NCI-H226 (cell line): ENCODE measurements at regions not wholly inside any gene's neighbourhood (a gene's known extent, or its start where the extent isn't known, plus 50 kb on each side); places are given as distances from the start of the nearest gene placed in this dataset.
"Not testable (repeated sequence)": the region's sequence is repeated elsewhere in the genome, so short reads cannot be mapped to it uniquely, and the experiment has no call there.

Experiments
- DNase-seq: peaks from one replicate; pipeline ENCODE4 v3.0.0-alpha.2; 2015

DNA sequence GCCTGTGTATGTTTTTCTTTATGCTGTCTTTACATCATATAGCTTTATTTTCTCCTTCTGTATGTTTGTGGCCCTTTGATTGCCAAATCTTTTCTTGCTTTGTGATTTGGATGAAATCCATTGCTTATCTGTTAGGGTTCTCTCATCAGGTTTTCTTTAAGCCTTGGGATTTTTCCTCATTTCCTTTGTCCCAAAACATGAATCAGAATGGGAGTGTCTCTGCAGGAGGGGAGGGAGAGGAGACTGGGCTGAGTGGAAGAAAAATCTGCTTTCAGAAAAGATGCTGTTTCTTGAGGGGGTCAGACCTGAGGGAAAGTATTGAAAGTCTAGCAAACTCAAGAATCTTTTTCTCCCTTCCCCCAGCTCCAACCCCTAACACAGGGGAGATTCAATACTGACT, 758.0 kb upstream of the MMS22L start:
- DNase-seq: peak; percentile 19

- no peak for DNase-seq
Measured at GRCh38 chr6:98041921-98042320, 758.9 kb upstream of the MMS22L start.

GRCh38 chr6:98044151-98044561, 761.1 kb upstream of the MMS22L start:
- no peak for DNase-seq

GRCh38 chr6:98044791-98045470, 761.9 kb upstream of the MMS22L start:
- DNase-seq: no peak

- no peak for DNase-seq
Measured at GRCh38 chr6:98047164-98047563, 764.1 kb upstream of the MMS22L start.

- DNase-seq: no peak
Measured at GRCh38 chr6:98047871-98048270, 764.9 kb upstream of the MMS22L start.

GRCh38 chr6:98054453-98054852, 771.4 kb upstream of the MMS22L start:
- no peak for DNase-seq

GRCh38 chr6:98056955-98057354, 773.9 kb upstream of the MMS22L start:
- no peak for DNase-seq

DNA sequence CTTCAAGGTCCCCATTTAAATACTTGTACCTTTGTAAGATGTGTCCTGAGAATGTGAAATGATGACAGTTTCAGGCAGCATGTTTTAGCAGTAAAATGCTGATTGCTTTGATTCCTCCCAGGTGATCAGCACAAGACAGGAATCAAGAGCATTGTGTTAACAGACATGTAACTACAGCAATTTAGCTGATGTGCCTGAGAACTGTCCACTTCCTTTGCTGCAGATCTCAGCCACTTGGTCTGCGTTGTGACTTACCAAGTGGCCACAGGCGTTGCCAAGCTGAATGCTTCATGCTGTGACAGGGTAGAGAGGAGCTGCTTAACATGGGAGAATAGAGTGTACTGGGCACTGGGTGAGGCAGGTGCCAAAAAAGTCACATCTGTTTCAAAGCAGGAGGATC, 767.0 kb upstream of the POU3F2 start:
- no peak for DNase-seq

DNA sequence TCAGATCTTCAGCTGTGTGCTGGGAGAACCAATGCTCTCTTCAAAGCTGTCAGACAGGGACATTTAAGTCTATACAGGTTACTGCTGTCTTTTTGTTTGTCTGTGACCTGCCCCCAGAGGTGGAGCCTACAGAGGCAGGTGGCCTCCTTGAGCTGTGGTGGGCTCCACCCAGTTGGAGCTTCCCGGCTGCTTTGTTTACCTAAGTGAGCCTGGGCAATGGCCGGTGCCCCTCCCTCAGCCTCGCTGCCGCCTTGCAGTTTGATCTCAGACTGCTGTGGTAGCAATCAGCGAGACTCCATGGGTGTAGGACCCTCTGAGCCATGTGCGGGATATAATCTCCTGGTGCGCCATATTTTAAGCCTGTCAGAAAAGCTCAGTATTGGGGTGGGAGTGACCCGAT, 745.8 kb upstream of the POU3F2 start:
- not testable (repeated sequence) for DNase-seq

DNA sequence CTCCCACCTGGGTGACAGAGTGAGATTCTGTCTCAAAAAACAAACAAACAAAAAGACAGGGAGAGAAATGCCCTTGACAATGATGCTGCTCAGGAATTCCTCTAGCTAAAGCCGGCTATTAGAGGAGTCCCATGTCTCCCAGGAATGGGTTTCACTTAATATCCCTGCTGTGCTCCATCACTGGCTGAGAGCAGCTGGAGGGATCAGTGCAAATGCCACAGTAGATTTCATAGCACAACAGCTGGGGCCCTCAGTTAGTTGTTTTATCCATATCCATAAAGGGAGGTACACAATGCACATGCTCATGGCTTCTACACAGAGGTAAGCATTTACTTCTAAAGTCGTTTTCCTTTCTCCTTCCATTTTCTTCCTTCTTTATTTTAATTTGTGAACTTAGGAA, 742.0 kb upstream of the POU3F2 start:
- DNase-seq: no peak

DNA sequence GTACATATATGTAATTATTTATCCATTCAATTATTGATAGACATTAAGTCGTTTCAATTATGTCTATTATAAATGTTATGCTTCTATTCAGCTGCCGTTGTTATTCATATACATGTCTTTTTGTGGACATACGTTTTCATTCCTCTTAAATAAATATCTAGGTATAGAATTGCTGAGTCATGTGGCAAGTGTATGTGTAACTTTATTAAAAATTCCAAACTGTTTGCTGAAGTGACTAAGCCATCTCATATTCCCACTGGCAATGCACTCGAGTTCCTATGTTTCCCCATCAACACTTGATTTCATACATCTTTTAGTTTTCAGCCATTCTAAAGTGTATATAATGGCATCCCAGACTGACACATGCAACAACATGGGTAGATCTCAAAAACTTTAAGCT, 739.7 kb upstream of the POU3F2 start:
- DNase-seq: no peak

DNA sequence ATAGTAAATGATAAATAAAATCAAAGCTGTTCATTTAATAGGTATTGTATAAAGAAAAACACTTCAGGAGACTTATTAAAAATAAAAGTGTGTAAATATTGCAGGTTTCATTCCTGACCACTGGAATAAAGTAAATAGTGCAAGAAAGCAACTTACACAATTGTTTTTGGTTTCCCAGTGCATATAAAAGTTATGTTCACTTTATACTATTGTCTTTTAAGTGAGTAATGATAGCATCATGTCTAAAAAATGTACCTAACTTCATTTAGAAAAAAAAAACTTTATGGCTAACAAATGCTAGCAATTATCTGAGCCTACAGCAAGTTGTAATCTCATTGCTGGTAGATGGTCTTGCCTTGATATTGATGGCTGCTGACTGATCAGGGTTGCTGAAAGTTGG, 726.6 kb upstream of the POU3F2 start:
- DNase-seq: no peak

DNA sequence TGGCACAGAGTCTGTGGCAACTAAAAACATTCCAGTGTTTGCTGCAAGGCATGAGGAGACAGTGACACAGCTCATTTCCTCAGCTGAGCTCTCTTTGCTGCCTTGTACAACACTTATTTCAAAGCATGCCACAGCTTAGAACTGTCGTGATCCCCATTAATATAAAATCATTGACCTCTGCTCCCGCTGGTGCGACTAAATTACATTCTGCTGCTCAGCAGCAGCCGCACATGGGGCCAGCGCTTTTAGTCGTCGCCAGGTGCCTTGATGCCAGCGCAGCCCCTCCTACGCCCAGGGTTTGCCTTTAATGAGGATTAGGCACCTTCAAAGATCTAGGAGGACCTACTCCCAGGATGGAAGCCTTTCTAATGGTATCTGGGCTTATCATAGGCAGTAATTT, 717.9 kb upstream of the POU3F2 start:
- DNase-seq: no peak

DNA sequence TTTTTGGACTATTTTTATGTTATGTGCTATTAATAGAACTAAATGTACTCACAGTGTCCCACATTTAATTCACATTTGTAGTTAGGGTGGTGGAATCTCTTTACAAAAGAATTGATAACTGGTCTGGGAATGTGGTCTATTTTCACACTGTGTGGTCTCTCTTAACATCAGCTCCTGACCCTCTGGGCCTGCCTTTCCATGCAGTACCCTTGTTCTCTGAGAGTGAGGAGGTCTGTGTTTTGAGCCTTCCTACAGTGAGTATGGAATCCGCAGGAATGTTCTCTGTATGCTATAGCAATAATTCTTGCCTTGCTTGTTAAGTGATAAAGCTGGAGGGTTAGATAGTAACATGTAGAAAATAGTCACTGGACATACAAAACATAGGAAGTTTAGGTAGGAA, 717.3 kb upstream of the POU3F2 start:
- no peak for DNase-seq

GRCh38 chr6:98118397-98119045, 715.9 kb upstream of the POU3F2 start:
- DNase-seq: no peak

DNA sequence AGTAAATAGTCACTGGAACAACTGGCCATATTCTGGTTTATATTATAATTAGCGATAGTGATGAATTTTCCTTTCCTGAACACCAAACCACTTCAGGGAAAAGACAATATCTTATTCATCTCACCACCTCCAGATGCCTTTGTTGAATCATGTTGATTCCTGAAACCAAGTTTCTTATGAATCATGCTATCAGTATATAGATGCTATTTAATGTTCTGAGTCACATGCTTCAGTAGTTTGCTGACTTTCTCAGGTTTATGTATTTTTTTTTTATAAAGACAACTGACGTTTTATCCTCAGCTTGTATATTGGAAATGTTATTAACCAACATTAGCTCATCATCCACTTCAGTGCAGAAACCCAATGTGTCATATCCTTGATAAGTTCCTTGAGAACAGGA, 710.2 kb upstream of the POU3F2 start:
- DNase-seq: peak; percentile 22

DNA sequence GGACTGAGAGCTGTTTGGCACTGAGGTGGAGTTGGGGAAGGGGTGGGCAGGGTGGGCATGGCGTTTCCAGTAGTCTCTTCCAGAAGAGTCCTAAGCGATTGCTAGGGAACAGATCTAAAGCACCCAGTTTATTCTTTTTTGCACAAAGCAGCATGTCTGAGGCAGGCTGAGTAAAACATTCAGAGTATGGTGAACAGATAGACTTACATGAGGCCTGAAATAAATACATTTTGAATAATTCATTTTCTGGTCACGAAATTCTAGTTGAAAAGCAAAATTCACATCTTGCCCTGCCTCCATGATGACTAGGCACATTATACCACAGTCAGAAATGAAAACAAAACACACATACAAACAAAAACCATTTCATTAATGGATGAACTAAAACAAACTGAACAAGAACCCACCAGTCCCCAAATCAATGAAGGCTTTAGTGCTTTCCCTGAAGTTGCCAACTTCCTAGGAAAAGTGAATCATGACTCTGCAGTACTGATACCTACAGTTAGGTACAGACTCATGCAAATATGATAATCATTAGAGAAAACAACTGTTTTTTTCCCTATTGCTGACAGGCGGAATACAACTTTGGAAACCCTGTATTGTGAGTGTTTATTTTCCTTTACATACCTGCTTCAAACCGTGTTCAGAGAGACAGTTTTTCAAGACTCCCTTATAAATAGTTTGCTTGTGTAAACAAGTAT, 702.9 kb upstream of the POU3F2 start:
- no peak for DNase-seq

GRCh38 chr6:98136333-98136732, 698.0 kb upstream of the POU3F2 start:
- DNase-seq: no peak

GRCh38 chr6:98137391-98137790, 697.0 kb upstream of the POU3F2 start:
- no peak for DNase-seq

GRCh38 chr6:98142839-98143238, 691.5 kb upstream of the POU3F2 start:
- no peak for DNase-seq

GRCh38 chr6:98146656-98147055, 687.7 kb upstream of the POU3F2 start:
- no peak for DNase-seq

DNA sequence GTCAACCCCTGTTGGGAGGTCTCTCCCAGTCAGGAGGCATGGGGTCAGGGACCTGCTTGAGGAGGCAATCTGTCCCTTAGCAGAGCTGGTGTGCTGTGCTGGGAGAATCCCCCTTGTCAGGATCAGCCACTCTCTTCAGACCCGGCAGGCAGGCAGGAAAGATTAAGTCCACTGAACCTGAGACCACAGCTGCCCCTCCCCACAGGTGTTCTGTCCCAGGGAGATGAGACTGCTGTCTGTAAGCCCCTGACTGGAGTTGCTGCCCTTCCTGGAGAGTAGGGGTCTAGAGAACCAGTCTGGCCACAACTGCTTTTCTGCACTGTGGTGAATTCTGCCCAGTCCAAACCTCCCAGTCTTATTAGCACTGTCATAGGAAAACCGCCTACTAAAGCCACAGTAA, 677.8 kb upstream of the POU3F2 start:
- DNase-seq: no peak

GRCh38 chr6:98179606-98180005, 654.8 kb upstream of the POU3F2 start:
- DNase-seq: no peak
